AG04450 (cell line): ENCODE measurements at regions not wholly inside any gene's neighbourhood (a gene's known extent, or its start where the extent isn't known, plus 50 kb on each side); places are given as distances from the start of the nearest gene placed in this dataset.

Experiments used
- CTCF ChIA-PET: fragments of 300-600, 350-600 bp; formaldehyde crosslinking; extraction: SDS; loops from one replicate; lab custom pipeline; 2022; ENCODE audit warnings: antibody characterized with exemption, inconsistent platforms; lab: Charles Lee
- POLR2A ChIA-PET: fragments of 350-600 bp; formaldehyde crosslinking; extraction: SDS; loops from one replicate; lab custom pipeline; 2021; ENCODE audit warnings: antibody characterized with exemption, inconsistent platforms; lab: Yijun Ruan, JAX
- DNase-seq: peaks from one replicate; pipeline ENCODE4 v3.0.0-alpha.2; 2011; ENCODE audit warnings: low read depth, low spot score
- H3K27ac ChIP-seq: one replicate; pipeline ENCODE4 v1.5.1; 2012; ENCODE audit warnings: low read depth, low read length, control low read depth
- H3K27me3 ChIP-seq: one replicate; pipeline ENCODE4 v1.6.0; 2012; ENCODE audit warnings: low read length; ENCODE audit not compliant: control insufficient read depth, insufficient read depth
- H3K4me3 ChIP-seq: 2 replicates; pipeline ENCODE4 v1.5.1; 2011; ENCODE audit warnings: mild to moderate bottlenecking, low read depth, low read length, control low read depth
- H3K9me3 ChIP-seq: 2 replicates; pipeline ENCODE4 v1.5.1; 2012; ENCODE audit warnings: low read length; ENCODE audit not compliant: control insufficient read depth, insufficient read depth
- CTCF ChIP-seq: IDR thresholded peaks from 2 replicates; pipeline ENCODE4 v1.5.1; 2011; ENCODE audit warnings: low read depth, low read length, control low read depth, inconsistent platforms

- no peak for TF ChIP-seq CTCF
- CTCF ChIA-PET = no interaction called here
- H3K27me3 ChIP-seq = no peaks in the 10 kb centered on the region
- DNase-seq = no peak
- H3K4me3 ChIP-seq = no peak overlapping the region
- no peak overlapping the region for H3K27ac ChIP-seq
- POLR2A ChIA-PET = no interaction called here
- H3K9me3 ChIP-seq = peaks cover 3% of the 10 kb centered on the region; the same call in 1 of the 2 replicates
These were observed 1669.9 kb upstream of the SPRY2 start for GRCh38 chr13:82010780-82011179.

GRCh38 chr13:82002710-82003109 is 1661.8 kb upstream of the SPRY2 start:
- peaks cover 3% of the 10 kb centered on the region; the same call in 1 of the 2 replicates for H3K9me3 ChIP-seq
- no peak overlapping the region for H3K4me3 ChIP-seq
- CTCF ChIA-PET = no interaction called here
- no peak overlapping the region for H3K27ac ChIP-seq
- no peak for DNase-seq
- H3K27me3 ChIP-seq = no peaks in the 10 kb centered on the region
- POLR2A ChIA-PET = no interaction called here
- no peak for TF ChIP-seq CTCF

GRCh38 chr13:81995316-81995715 is 1654.4 kb upstream of the SPRY2 start:
- H3K27ac ChIP-seq = no peak overlapping the region
- no peak overlapping the region for H3K4me3 ChIP-seq
- ChIA-PET POLR2A (no interaction called here), CTCF (no interaction called here)
- no peaks in the 10 kb centered on the region for H3K27me3 ChIP-seq
- no peak for TF ChIP-seq CTCF
- DNase-seq = no peak
- H3K9me3 ChIP-seq = peaks cover 6% of the 10 kb centered on the region; the same call in 1 of the 2 replicates

GRCh38 chr13:81990652-81991051 is 1649.7 kb upstream of the SPRY2 start:
- TF ChIP-seq CTCF = no peak
- Histone ChIP-seq H3K27me3 (no peaks in the 10 kb centered on the region), H3K9me3 (peaks cover 6% of the 10 kb centered on the region; the same call in 1 of the 2 replicates), H3K27ac (no peak overlapping the region), H3K4me3 (no peak overlapping the region)
- DNase-seq = no peak
- ChIA-PET CTCF (no interaction called here), POLR2A (no interaction called here)

- Histone ChIP-seq H3K9me3 (peaks cover 6% of the 10 kb centered on the region; the same call in 1 of the 2 replicates), H3K27ac (no peak overlapping the region), H3K4me3 (no peak overlapping the region), H3K27me3 (no peaks in the 10 kb centered on the region)
- ChIA-PET POLR2A (no interaction called here), CTCF (no interaction called here)
- no peak for DNase-seq
- no peak for TF ChIP-seq CTCF
These were observed 1647.6 kb upstream of the SPRY2 start for GRCh38 chr13:81988567-81988966.
